Spleen (tissue), 11 donors: ENCODE measurements at regions not wholly inside any gene's neighbourhood (a gene's known extent, or its start where the extent isn't known, plus 50 kb on each side); places are given as distances from the start of the nearest gene placed in this dataset.

Source experiments
- DNase-seq: peaks from one replicate; pipeline ENCODE4 v3.0.0-alpha.2; 2020
- H3K27ac ChIP-seq, 8 donors: fragments of 200-600 bp; sonication (generic) in 7 of 8; 1 replicate in 4 of 8; 2 replicates in 4 of 8; pipeline versions ENCODE4 v1.5.0 to v1.8.0; 2016 to 2021; ENCODE audit warnings: inconsistent platforms in 4 of 8, mild to moderate bottlenecking in 4 of 8, moderate library complexity in 1 of 8
- H3K27me3 ChIP-seq, 7 donors: fragments of 200-600 bp; sonication (generic) in 6 of 7; replicated peaks in 1 of 7; 1 replicate in 4 of 7; 2 replicates in 3 of 7; pipeline versions ENCODE4 v1.5.0 to v1.8.0; 2016 to 2021; ENCODE audit warnings: inconsistent platforms in 3 of 7, mild to moderate bottlenecking in 1 of 7
- H3K36me3 ChIP-seq, 6 donors: fragments of 200-600 bp; sonication (generic) in 5 of 6; 1 replicate in 4 of 6; 2 replicates in 2 of 6; pipeline versions ENCODE4 v1.5.0 to v1.8.0; 2016 to 2021; ENCODE audit warnings: inconsistent platforms in 2 of 6
- H3K4me1 ChIP-seq, 6 donors: fragments of 200-600 bp; sonication (generic) in 5 of 6; 1 replicate in 3 of 6; 2 replicates in 3 of 6; pipeline versions ENCODE4 v1.5.0 to v1.8.0; 2016 to 2021; ENCODE audit warnings: inconsistent platforms in 3 of 6
- H3K4me3 ChIP-seq, 8 donors: fragments of 200-600 bp; sonication (generic) in 7 of 8; 1 replicate in 4 of 8; 2 replicates in 4 of 8; pipeline versions ENCODE4 v1.5.0 to v1.8.0; 2016 to 2021; ENCODE audit warnings: inconsistent platforms in 4 of 8, mild to moderate bottlenecking in 4 of 8, moderate library complexity in 2 of 8
- H3K9me3 ChIP-seq, 8 donors: fragments of 200-600 bp; sonication (generic) in 7 of 8; 1 replicate in 4 of 8; 2 replicates in 4 of 8; pipeline versions ENCODE4 v1.5.0 to v1.8.0; 2016 to 2021; ENCODE audit warnings: inconsistent platforms in 4 of 8
- CTCF ChIP-seq, 11 experiments: fragments of 200-600 bp in 7 of 11; fragments of 450-650 bp in 4 of 11; sonication (generic) in 4 of 11; IDR thresholded peaks in 8 of 11; conservative IDR thresholded peaks in 3 of 11; 1 replicate in 7 of 11; 2 replicates in 4 of 11; pipeline versions ENCODE4 v1.4.0 to v1.8.0; 2016 to 2021; ENCODE audit warnings: antibody characterized with exemption in 11 of 11, inconsistent platforms in 4 of 11, mild to moderate bottlenecking in 1 of 11
- POLR2A ChIP-seq, 3 donors: fragments of 450-650 bp; IDR thresholded peaks; one replicate each; pipeline ENCODE4 v1.5.1; 2017; ENCODE audit warnings: antibody characterized with exemption in 3 of 3, mild to moderate bottlenecking in 1 of 3
- POLR2AphosphoS5 ChIP-seq, 3 donors: sonication (generic); formaldehyde crosslinking; IDR thresholded peaks; one replicate each; pipeline ENCODE4 v1.5.1; 2017; ENCODE audit warnings: antibody characterized with exemption in 3 of 3
- WGBS, 5 donors: extraction: QIAGEN DNeasy Blood & Tissue Kit in 3 of 5; methylation state at CpG; one replicate each; pipeline versions ENCODE4 v1.1.5 to v1.1.7; 2013 to 2018; 5-methylcytosine and 5-hydroxymethylcytosine counted together
- intact Hi-C: fragments of 100-400 bp; cut with DNase I; formaldehyde crosslinking; loops from one replicate; pipeline ENCODE4 v1.15.0; 2023; ENCODE audit warnings: low total_unique reads
- donor health status: healthy with polysubstance abuse.
- donor health status: DM: no; HTN: no; CAD: no; lungs with moderate emphysema.
- donor health status: DM: no; HTN: no; CAD: no.
- donor health status: Bipolar disorder and iron deficiency.
- donor health status: healthy.
- donor health status: DM: no; HTN: no; CAD: no.
- donor health status: DM: yes; HTN: yes; CAD: no.

GRCh38 chr9:79378107-79378506 lies 193.7 kb upstream of the TLE4 start:
- intact Hi-C loops = no loop called here
- H3K4me1 ChIP-seq = no peaks in the 10 kb centered on the region
- 65 to 89% (median 83%) methylated on average over 2 of the region's 2 CpGs for WGBS, 5 donors
- H3K27ac ChIP-seq = no peak overlapping the region
- no peaks in the 10 kb centered on the region for H3K27me3 ChIP-seq
- TF ChIP-seq POLR2A (IDR thresholded peaks at IDR 0.05) (no peak), POLR2AphosphoS5 (IDR thresholded peaks at IDR 0.05) (no peak), CTCF (IDR thresholded peaks at IDR 0.05 in 8 of 11, conservative IDR thresholded peaks at IDR 0.05 in 3 of 11) (no peak)
- H3K36me3 ChIP-seq = no peaks in the 10 kb centered on the region
- H3K9me3 ChIP-seq = peaks cover 0 to 13% (median 4%) of the 10 kb centered on the region in 8 donors
- no peak overlapping the region for H3K4me3 ChIP-seq
- no peak for DNase-seq

GRCh38 chr9:79382044-79382443 lies 189.7 kb upstream of the TLE4 start:
- intact Hi-C loops = no loop called here
- no peak for DNase-seq
- Histone ChIP-seq H3K27ac (no peak overlapping the region), H3K27me3 (no peaks in the 10 kb centered on the region), H3K4me1 (no peaks in the 10 kb centered on the region), H3K36me3 (no peaks in the 10 kb centered on the region), H3K4me3 (no peak overlapping the region), H3K9me3 (peaks cover 0 to 13% (median 4%) of the 10 kb centered on the region in 8 donors)
- no peak for TF ChIP-seq CTCF (IDR thresholded peaks at IDR 0.05 in 8 of 11, conservative IDR thresholded peaks at IDR 0.05 in 3 of 11)
- TF ChIP-seq POLR2AphosphoS5 (IDR thresholded peaks at IDR 0.05) = no peak

- no peaks in the 10 kb centered on the region for H3K27me3 ChIP-seq
- H3K27ac ChIP-seq = no peak overlapping the region
- no peak overlapping the region for H3K4me3 ChIP-seq
- intact Hi-C loops = no loop called here
- no peak for DNase-seq
- TF ChIP-seq POLR2AphosphoS5 (IDR thresholded peaks at IDR 0.05) (no peak), POLR2A (IDR thresholded peaks at IDR 0.05) (no peak), CTCF (IDR thresholded peaks at IDR 0.05 in 8 of 11, conservative IDR thresholded peaks at IDR 0.05 in 3 of 11) (no peak)
- H3K36me3 ChIP-seq = no peaks in the 10 kb centered on the region
- H3K4me1 ChIP-seq = no peaks in the 10 kb centered on the region
- WGBS, 5 donors = 45 to 61% (median 49%) methylated on average over 2 of the region's 2 CpGs
- peaks cover 0 to 13% (median 4%) of the 10 kb centered on the region in 8 donors for H3K9me3 ChIP-seq
Measured at GRCh38 chr9:79382458-79382857, 189.3 kb upstream of the TLE4 start.

GRCh38 chr9:79383096-79383495 lies 188.7 kb upstream of the TLE4 start:
- intact Hi-C loops = no loop called here
- TF ChIP-seq POLR2A (IDR thresholded peaks at IDR 0.05) = no peak
- TF ChIP-seq CTCF (IDR thresholded peaks at IDR 0.05 in 8 of 11, conservative IDR thresholded peaks at IDR 0.05 in 3 of 11) = no peak
- TF ChIP-seq POLR2AphosphoS5 (IDR thresholded peaks at IDR 0.05) = no peak
- H3K27me3 ChIP-seq = no peaks in the 10 kb centered on the region
- no peaks in the 10 kb centered on the region for H3K4me1 ChIP-seq
- peaks cover 0 to 13% (median 4%) of the 10 kb centered on the region in 8 donors for H3K9me3 ChIP-seq
- no peaks in the 10 kb centered on the region for H3K36me3 ChIP-seq
- no peak for DNase-seq
- H3K4me3 ChIP-seq = no peak overlapping the region
- H3K27ac ChIP-seq = no peak overlapping the region
